Adipocyte (in vitro differentiated cells): ENCODE measurements at regions not wholly inside any gene's neighbourhood (a gene's known extent, or its start where the extent isn't known, plus 50 kb on each side); places are given as distances from the start of the nearest gene placed in this dataset.
A peak's percentile ranks its signal among the peaks of the same experiment; 100 is the strongest.

Source experiments
- DNase-seq: peaks from one replicate; pipeline ENCODE4 v3.0.0-alpha.2; 2015; ENCODE audit warnings: low read depth
- H3K27me3 ChIP-seq: replicated peaks from 2 replicates; pipeline ENCODE4 v1.7.0; 2013; ENCODE audit warnings: mild to moderate bottlenecking, low read length, moderate library complexity; ENCODE audit not compliant: control insufficient read depth, insufficient read depth
- H3K36me3 ChIP-seq: 2 replicates; pipeline ENCODE4 v1.7.0; 2013; ENCODE audit warnings: low read length, mild to moderate bottlenecking, moderate library complexity; ENCODE audit not compliant: control insufficient read depth, insufficient read depth, severe bottlenecking
- H3K4me1 ChIP-seq: 2 replicates; pipeline ENCODE4 v1.7.0; 2013; ENCODE audit warnings: mild to moderate bottlenecking, low read length, moderate library complexity; ENCODE audit not compliant: control insufficient read depth, insufficient read depth
- H3K4me3 ChIP-seq: 2 replicates; pipeline ENCODE4 v1.7.0; 2013; ENCODE audit warnings: mild to moderate bottlenecking, low read length, moderate library complexity
- H3K9ac ChIP-seq: 2 replicates; pipeline ENCODE4 v1.7.0; 2013; ENCODE audit warnings: mild to moderate bottlenecking, low read length, moderate library complexity
- H3K9me3 ChIP-seq: 2 replicates; pipeline ENCODE4 v1.7.0; 2013; ENCODE audit warnings: mild to moderate bottlenecking, low read length, moderate library complexity; ENCODE audit not compliant: control insufficient read depth

DNA sequence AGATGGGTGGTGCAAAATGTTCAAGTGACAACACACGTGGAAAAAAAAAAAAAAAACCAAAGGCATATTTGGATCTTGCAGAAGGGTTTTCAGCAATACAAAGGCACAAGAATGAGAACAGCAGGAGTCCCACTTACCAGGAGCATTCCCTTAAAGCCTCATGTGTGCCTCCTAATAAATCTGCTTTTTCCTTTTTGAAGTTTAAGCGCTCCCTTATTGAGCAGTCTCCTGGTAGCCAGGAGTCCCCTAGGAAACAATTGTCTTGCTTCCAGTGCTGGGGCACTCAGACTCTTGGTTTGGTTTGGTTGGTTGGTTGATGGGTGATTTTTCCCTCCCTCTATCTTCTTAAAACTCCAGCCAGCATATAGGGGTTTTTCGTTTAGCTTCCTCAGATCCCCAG is 321.8 kb upstream of the NFE2L3 start:
- no peaks in the 10 kb centered on the region for H3K27me3 ChIP-seq
- H3K4me3 ChIP-seq, result no peak overlapping the region
- peaks cover 5% of the 10 kb centered on the region for H3K4me1 ChIP-seq
- no peaks in the 10 kb centered on the region for H3K36me3 ChIP-seq
- H3K9me3 ChIP-seq, result no peaks in the 10 kb centered on the region
- DNase-seq, result no peak
- no peak overlapping the region for H3K9ac ChIP-seq

- Histone ChIP-seq H3K36me3 (no peaks in the 10 kb centered on the region), H3K27me3 (no peaks in the 10 kb centered on the region), H3K9me3 (no peaks in the 10 kb centered on the region), H3K4me1 (peaks cover 5% of the 10 kb centered on the region), H3K9ac (no peak overlapping the region), H3K4me3 (no peak overlapping the region)
- DNase-seq, result no peak
Measured at GRCh38 chr7:25831062-25831691, 320.8 kb upstream of the NFE2L3 start.

DNA sequence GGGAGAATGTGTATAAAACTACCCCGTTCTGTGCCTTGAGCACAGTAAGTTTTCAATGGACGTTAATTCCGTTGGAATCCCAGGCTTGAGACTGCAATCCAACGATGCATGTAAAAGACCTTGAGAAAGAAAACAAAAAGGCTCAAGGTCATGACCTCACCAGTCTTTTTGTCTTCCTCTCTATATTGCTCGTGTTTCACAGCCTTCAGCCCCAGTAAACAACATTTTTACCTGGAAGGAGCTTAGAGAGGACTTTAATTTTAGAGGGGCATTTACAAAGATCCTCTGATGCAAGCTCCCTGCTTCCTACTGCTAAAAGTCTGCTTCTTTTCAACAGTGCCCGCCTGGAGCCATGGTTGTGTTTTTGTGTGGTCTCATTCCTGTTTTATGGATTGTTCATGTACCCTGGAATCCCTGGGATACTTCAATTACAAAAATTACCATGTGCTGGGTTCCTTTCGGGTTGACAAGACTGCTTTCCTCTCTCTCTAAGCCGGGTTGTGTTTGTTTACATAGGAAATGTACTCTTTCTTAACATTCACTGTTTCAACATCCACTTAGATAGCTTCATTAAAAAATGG is 320.1 kb upstream of the NFE2L3 start:
- no peaks in the 10 kb centered on the region for H3K9me3 ChIP-seq
- no peaks in the 10 kb centered on the region for H3K27me3 ChIP-seq
- no peaks in the 10 kb centered on the region for H3K36me3 ChIP-seq
- peak; percentile 59 for DNase-seq
- H3K4me3 ChIP-seq, result no peak overlapping the region
- H3K4me1 ChIP-seq, result peaks cover 5% of the 10 kb centered on the region
- no peak overlapping the region for H3K9ac ChIP-seq

DNA sequence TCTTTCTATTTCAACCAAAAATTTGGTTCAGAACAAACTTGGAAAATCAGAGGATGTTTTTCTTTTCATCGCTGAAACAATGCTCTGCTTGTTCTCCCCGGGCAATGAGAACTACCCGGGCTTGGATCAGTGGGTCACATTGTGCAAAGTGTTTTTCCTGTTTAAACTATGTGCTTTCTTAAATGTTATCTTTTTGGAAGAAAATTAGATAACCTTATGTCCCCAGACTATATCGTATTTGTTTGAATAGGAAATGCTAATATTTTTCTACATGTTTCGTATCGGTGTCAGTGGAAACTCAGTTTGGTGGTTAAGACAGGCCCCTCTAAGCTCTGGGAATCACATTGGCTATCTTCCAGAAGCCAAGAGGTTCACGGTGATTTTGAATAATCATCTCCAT is 319.5 kb upstream of the NFE2L3 start:
- Histone ChIP-seq H3K36me3 (no peaks in the 10 kb centered on the region), H3K4me1 (peaks cover 5% of the 10 kb centered on the region), H3K4me3 (no peak overlapping the region), H3K27me3 (no peaks in the 10 kb centered on the region), H3K9ac (no peak overlapping the region), H3K9me3 (no peaks in the 10 kb centered on the region)
- no peak for DNase-seq

GRCh38 chr7:25832929-25833328 is 319.1 kb upstream of the NFE2L3 start:
- Histone ChIP-seq H3K9ac (no peak overlapping the region), H3K4me3 (no peak overlapping the region), H3K9me3 (no peaks in the 10 kb centered on the region), H3K36me3 (no peaks in the 10 kb centered on the region), H3K27me3 (no peaks in the 10 kb centered on the region), H3K4me1 (peaks cover 5% of the 10 kb centered on the region)
- no peak for DNase-seq

DNA sequence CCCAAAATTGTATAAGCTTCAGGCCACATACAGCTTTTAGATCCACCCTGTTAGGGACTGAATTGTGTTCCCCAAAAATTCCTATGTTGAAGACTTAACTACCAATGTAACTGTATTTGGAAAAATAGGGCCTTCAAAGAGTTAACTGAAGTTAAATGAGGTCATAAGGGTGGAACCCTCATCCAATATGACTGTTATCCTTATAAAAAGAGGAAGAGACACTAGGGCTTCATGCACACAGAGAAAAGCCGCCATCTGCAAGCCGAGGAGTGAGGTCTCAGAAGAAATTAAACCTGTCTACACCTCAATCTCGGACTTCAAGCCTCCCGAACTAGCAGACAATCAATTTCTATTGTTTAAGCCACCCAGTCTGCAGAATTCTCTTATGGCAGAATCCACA is 317.9 kb upstream of the NFE2L3 start:
- no peaks in the 10 kb centered on the region for H3K9me3 ChIP-seq
- peaks cover 5% of the 10 kb centered on the region for H3K4me1 ChIP-seq
- no peak overlapping the region for H3K4me3 ChIP-seq
- no peak for DNase-seq
- H3K9ac ChIP-seq, result no peak overlapping the region
- H3K36me3 ChIP-seq, result no peaks in the 10 kb centered on the region
- H3K27me3 ChIP-seq, result no peaks in the 10 kb centered on the region

- no peak overlapping the region for H3K9ac ChIP-seq
- H3K9me3 ChIP-seq, result no peaks in the 10 kb centered on the region
- no peaks in the 10 kb centered on the region for H3K27me3 ChIP-seq
- peak; percentile 46 for DNase-seq
- no peaks in the 10 kb centered on the region for H3K36me3 ChIP-seq
- H3K4me1 ChIP-seq, result peaks cover 5% of the 10 kb centered on the region
- no peak overlapping the region for H3K4me3 ChIP-seq
Measured at GRCh38 chr7:25835197-25835596, 316.8 kb upstream of the NFE2L3 start.

DNA sequence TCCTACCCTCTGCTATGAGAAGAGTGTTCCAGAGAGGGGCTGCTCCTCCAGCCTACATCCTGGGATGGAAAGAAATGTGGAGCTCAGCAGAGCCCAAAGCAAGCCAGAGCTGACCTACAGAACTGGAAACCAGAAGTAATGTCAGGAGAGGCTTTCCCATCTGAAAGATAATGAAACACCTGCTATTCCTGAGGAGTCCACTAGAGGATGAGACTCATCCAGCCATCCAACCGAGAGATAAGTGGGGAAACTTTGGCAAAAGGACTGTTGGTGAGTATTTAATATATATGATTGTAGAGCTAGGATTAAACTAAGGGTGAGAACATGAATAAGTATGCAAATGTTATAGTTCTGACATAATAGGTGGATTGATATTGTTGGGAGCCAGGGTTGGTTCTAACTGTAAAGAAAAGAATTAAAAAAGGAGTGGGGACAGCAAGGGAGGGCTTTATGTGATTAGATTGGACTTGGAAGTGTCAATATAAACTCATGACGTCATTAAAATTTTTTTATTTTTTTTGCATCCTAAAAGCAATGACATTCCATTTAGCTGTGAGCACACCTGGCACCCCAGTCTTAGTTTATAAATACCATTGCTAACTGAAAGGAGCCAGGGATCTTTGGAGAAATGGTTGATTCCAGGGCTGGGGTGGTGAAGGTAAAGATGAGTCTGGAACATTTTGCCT is 312.8 kb upstream of the NFE2L3 start:
- H3K4me1 ChIP-seq, result peaks cover 5% of the 10 kb centered on the region
- no peaks in the 10 kb centered on the region for H3K27me3 ChIP-seq
- no peak overlapping the region for H3K4me3 ChIP-seq
- no peak overlapping the region for H3K9ac ChIP-seq
- no peaks in the 10 kb centered on the region for H3K9me3 ChIP-seq
- H3K36me3 ChIP-seq, result no peaks in the 10 kb centered on the region
- DNase-seq, result no peak

DNA sequence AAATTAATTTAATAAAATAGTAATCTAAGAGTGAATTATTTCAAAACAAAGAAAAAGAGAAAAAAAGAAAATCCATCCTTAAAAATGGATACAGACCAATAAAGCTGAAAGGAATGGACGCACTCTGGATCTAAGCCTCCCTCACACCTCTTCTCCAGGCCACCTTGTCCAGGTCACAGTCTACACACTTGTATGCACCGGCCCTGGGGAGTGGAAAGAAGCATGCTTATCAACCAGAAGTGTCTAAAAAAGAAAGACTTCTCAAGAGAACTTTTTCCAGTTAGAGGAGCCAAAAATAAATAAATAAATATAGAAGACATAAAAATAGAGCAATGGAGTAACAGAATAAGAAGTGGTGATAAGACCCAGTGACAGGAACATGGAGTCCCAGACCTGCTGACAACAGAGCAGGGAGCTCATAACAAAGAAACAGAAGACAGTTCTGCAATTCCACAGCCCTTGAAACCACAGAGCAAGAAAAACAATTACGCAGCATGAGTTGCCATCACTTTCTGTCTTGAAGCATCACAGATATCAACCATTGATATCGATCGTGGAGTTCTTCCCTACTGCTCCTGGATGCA is 311.7 kb upstream of the NFE2L3 start:
- Histone ChIP-seq H3K9ac (no peak overlapping the region), H3K27me3 (no peaks in the 10 kb centered on the region), H3K4me1 (no peaks in the 10 kb centered on the region), H3K36me3 (no peaks in the 10 kb centered on the region), H3K4me3 (no peak overlapping the region), H3K9me3 (no peaks in the 10 kb centered on the region)
- DNase-seq, result no peak

DNA sequence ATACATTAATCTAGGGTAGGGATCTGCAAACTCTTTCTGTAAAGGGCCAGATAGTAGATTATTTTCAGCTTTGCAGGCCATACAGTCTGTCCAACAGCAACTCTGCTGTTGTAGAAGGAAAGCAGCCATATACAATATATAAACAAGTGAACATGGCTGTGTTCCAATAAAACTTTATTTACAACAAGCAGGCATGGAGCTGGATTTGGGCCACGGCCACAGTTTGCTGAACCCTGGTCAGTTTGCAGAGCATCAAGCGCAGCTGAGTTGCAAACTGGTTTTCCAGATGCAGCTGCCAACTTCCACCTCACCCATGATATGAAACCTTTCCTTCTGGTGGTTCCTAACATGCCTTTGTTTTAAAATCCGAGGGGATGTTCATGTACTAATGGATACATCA is 310.4 kb upstream of the NFE2L3 start:
- H3K9me3 ChIP-seq, result no peaks in the 10 kb centered on the region
- DNase-seq, result no peak
- no peak overlapping the region for H3K9ac ChIP-seq
- H3K36me3 ChIP-seq, result no peaks in the 10 kb centered on the region
- H3K4me1 ChIP-seq, result peaks cover 8% of the 10 kb centered on the region
- H3K27me3 ChIP-seq, result no peaks in the 10 kb centered on the region
- no peak overlapping the region for H3K4me3 ChIP-seq

DNA sequence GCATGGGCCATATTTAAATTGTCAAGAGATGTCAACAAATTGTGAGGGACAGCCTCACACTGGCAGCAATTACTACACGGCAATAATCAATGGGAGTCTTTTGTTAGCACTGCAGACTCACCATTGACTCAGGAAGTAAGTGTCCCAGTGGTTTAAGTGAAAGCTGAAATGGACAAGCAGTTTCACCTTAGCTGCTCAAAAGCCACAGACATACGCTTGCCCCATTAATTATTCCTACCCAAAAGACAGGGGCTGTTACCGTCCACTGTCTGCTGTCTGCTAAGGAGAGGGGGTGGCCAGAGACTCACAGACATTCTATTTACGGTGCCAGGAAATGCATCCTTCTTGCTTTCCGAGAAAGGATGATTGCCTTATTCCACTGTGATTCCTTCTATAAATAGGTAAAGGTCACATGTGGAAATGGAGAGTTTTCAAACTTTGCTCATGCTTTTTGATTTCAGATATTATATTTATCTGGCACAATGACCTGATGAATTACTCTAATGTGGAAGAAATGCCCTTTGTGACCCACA is 309.7 kb upstream of the NFE2L3 start:
- H3K9ac ChIP-seq, result no peak overlapping the region
- no peaks in the 10 kb centered on the region for H3K9me3 ChIP-seq
- no peaks in the 10 kb centered on the region for H3K27me3 ChIP-seq
- peaks cover 14% of the 10 kb centered on the region for H3K4me1 ChIP-seq
- H3K36me3 ChIP-seq, result no peaks in the 10 kb centered on the region
- no peak overlapping the region for H3K4me3 ChIP-seq
- no peak for DNase-seq
